Activated CD8-positive, alpha-beta memory T cell treated with anti-CD3 and anti-CD28 coated beads for 24 hours (primary cell): ENCODE measurements at regions not wholly inside any gene's neighbourhood (a gene's known extent, or its start where the extent isn't known, plus 50 kb on each side); places are given as distances from the start of the nearest gene placed in this dataset.

Source experiments
- DNase-seq: peaks from one replicate; pipeline ENCODE4 v3.0.0-alpha.2; 2020

GRCh38 chr2:239682518-239682917 is 281.7 kb upstream of the HDAC4 start:
- DNase-seq: no peak

GRCh38 chr2:239679755-239680154 is 278.9 kb upstream of the HDAC4 start:
- DNase-seq: peak; percentile 24

GRCh38 chr2:239678666-239679296 is 278.0 kb upstream of the HDAC4 start:
- DNase-seq: peak; percentile 26

- DNase-seq: peak; percentile 35
These were observed 277.3 kb upstream of the HDAC4 start for GRCh38 chr2:239678186-239678490.

GRCh38 chr2:239677453-239678185 is 276.8 kb upstream of the HDAC4 start:
- DNase-seq: peak; percentile 38

GRCh38 chr2:239676716-239677452 is 276.1 kb upstream of the HDAC4 start:
- DNase-seq: peak; percentile 28

- DNase-seq: peak; percentile 47
These were observed 275.3 kb upstream of the HDAC4 start for GRCh38 chr2:239675826-239676715.

GRCh38 chr2:239674981-239675825 is 274.4 kb upstream of the HDAC4 start:
- DNase-seq: peak; percentile 37

GRCh38 chr2:239674101-239674980 is 273.5 kb upstream of the HDAC4 start:
- DNase-seq: peak; percentile 41

GRCh38 chr2:239673641-239674040 is 272.8 kb upstream of the HDAC4 start:
- peak; percentile 50 for DNase-seq

- peak; percentile 4 for DNase-seq
These were observed 271.4 kb upstream of the HDAC4 start for GRCh38 chr2:239671916-239672849.

- DNase-seq: peak; percentile 38
These were observed 270.7 kb upstream of the HDAC4 start for GRCh38 chr2:239671471-239671870.

- peak; percentile 30 for DNase-seq
These were observed 269.8 kb upstream of the HDAC4 start for GRCh38 chr2:239670463-239671120.

- DNase-seq: peak; percentile 38
These were observed 269.2 kb upstream of the HDAC4 start for GRCh38 chr2:239669899-239670460.

- DNase-seq: peak; percentile 35
These were observed 268.5 kb upstream of the HDAC4 start for GRCh38 chr2:239669181-239669898.

- DNase-seq: peak; percentile 7
These were observed 267.8 kb upstream of the HDAC4 start for GRCh38 chr2:239668651-239669050.

GRCh38 chr2:239668042-239668441 is 267.2 kb upstream of the HDAC4 start:
- peak; percentile 19 for DNase-seq

GRCh38 chr2:239667431-239667985 is 266.7 kb upstream of the HDAC4 start:
- peak; percentile 32 for DNase-seq
